DND-41 (cell line): ENCODE measurements at regions not wholly inside any gene's neighbourhood (a gene's known extent, or its start where the extent isn't known, plus 50 kb on each side); places are given as distances from the start of the nearest gene placed in this dataset.

Experiments
- CTCF ChIP-seq: IDR thresholded peaks from 2 replicates; pipeline ENCODE4 v1.5.1; 2012; ENCODE audit warnings: borderline replicate concordance, low read length, moderate library complexity, mild to moderate bottlenecking; ENCODE audit not compliant: poor library complexity, severe bottlenecking; ENCODE audit errors: extremely low read depth
- EZH2 ChIP-seq: IDR thresholded peaks from 3 replicates; pipeline ENCODE4 v1.6.1; 2012; ENCODE audit warnings: borderline replicate concordance, low read depth, mild to moderate bottlenecking, moderate library complexity, low read length, inconsistent platforms; ENCODE audit not compliant: severe bottlenecking

GRCh38 chr11:112722876-112723275, 238.3 kb upstream of the NCAM1 start:
- no peak for TF ChIP-seq CTCF
- no peak for TF ChIP-seq EZH2
